ENCODE measurements at regions not wholly inside any gene's neighbourhood (a gene's known extent, or its start where the extent isn't known, plus 50 kb on each side); places are given as distances from the start of the nearest gene placed in this dataset.

- H2AK5ac ChIP-seq (ENCODE audit: low read depth, low read length) = no peak overlapping the region
- no peaks in the 10 kb centered on the region for H4K20me1 ChIP-seq (replicated peaks in 1 of 2; ENCODE audit: control insufficient read depth in 1 of 2, insufficient read depth in 2 of 2, low read length in 2 of 2)
- no peak overlapping the region for H3K56ac ChIP-seq (replicated peaks; ENCODE audit: insufficient read length, low read depth, low read length)
- no peaks in the 10 kb centered on the region for H3K27me3 ChIP-seq (replicated peaks in 1 of 4; ENCODE audit: control insufficient read depth in 3 of 4, extremely low read depth in 1 of 4, insufficient read depth in 3 of 4, low read length in 3 of 4)
- H3K4me2 ChIP-seq (ENCODE audit: insufficient read depth in 1 of 2, low read depth in 2 of 2, low read length in 2 of 2) = no peak overlapping the region
- no peak overlapping the region for H2BK5ac ChIP-seq (ENCODE audit: low read depth, low read length)
- no peaks in the 10 kb centered on the region for H3K79me2 ChIP-seq (ENCODE audit: control insufficient read depth in 1 of 2, insufficient read depth in 2 of 2, low read length in 2 of 2)
- H3K4ac ChIP-seq (replicated peaks; ENCODE audit: insufficient read length, low read depth, low read length) = no peak overlapping the region
- no peak overlapping the region for H4K8ac ChIP-seq (ENCODE audit: extremely low read depth, insufficient read depth, low read length)
- H3K14ac ChIP-seq (ENCODE audit: insufficient read length) = no peak overlapping the region
- H2AFZ ChIP-seq (ENCODE audit: low read length) = no peak overlapping the region
- no peak overlapping the region for H3K27ac ChIP-seq (ENCODE audit: low read depth, low read length)
- no peak overlapping the region for H3K23ac ChIP-seq (ENCODE audit: insufficient read length)
- CTCF ChIA-PET (ENCODE audit: partially characterized antibody) = no interaction called here
- H3K9me3 ChIP-seq (ENCODE audit: insufficient read depth in 2 of 2, low read depth in 1 of 2, low read length in 1 of 2) = no peaks in the 10 kb centered on the region; a peak in 1 of 4 replicates
- DNase-seq (ENCODE audit: low read depth in 1 of 2, low spot score in 2 of 2) (no peak), FAIRE-seq (no peak)
- H3K79me1 ChIP-seq (ENCODE audit: low read depth, low read length) = no peaks in the 10 kb centered on the region
- H2BK12ac ChIP-seq (ENCODE audit: low read depth, low read length) = no peak overlapping the region
- POLR2A ChIA-PET (ENCODE audit: partially characterized antibody) = no interaction called here
- no peak overlapping the region for H2BK120ac ChIP-seq (replicated peaks; ENCODE audit: low read depth, low read length)
- no peak overlapping the region for H2BK20ac ChIP-seq (ENCODE audit: low read length)
- H3K4me3 ChIP-seq (ENCODE audit: extremely low read depth in 1 of 4, insufficient read depth in 2 of 4, low read depth in 3 of 4, low read length in 4 of 4) = no peak overlapping the region
- H3K18ac ChIP-seq (ENCODE audit: extremely low read depth, low read length) = no peak overlapping the region
- no peaks in the 10 kb centered on the region for H3K4me1 ChIP-seq (replicated peaks in 1 of 4; ENCODE audit: control insufficient read depth in 3 of 4, insufficient read depth in 4 of 4, low read length in 3 of 4)
- H2BK15ac ChIP-seq (ENCODE audit: low read length) = no peak overlapping the region
- no peak overlapping the region for H4K5ac ChIP-seq (ENCODE audit: insufficient read length, low read depth, low read length)
- H3K9ac ChIP-seq (replicated peaks in 1 of 4; ENCODE audit: extremely low read depth in 1 of 4, low read depth in 3 of 4, low read length in 3 of 4) = no peak overlapping the region
- H3K36me3 ChIP-seq (ENCODE audit: control insufficient read depth in 2 of 4, insufficient read depth in 4 of 4, low read length in 3 of 4) = no peaks in the 10 kb centered on the region
- no peak overlapping the region for H4K91ac ChIP-seq (replicated peaks; ENCODE audit: insufficient read length, low read length)
- H3K23me2 ChIP-seq (ENCODE audit: low read depth, low read length) = no peaks in the 10 kb centered on the region
- WGBS, 2 experiments (ENCODE audit: extremely low coverage in 1 of 2, insufficient coverage in 1 of 2, insufficient read length in 1 of 2, insufficient replicate concordance in 2 of 2, low coverage in 1 of 2, low lambda C conversion rate in 2 of 2, missing lambda C conversion rate in 1 of 2) = 100% methylated on average over 2 of the region's 2 CpGs; no CpG with 5 or more reads in 1 of the 2 experiments
- TF ChIP-seq KDM4A (IDR thresholded peaks at IDR 0.05; ENCODE audit: low read depth, low read length, severe bottlenecking) = no peak
- no peak for TF ChIP-seq USF2 (IDR thresholded peaks at IDR 0.05; ENCODE audit: low read length)
- TF ChIP-seq ZNF274 (IDR thresholded peaks at IDR 0.05; ENCODE audit: borderline replicate concordance, extremely low read depth, low read length) = no peak
- no peak for TF ChIP-seq EZH2 (IDR thresholded peaks at IDR 0.05; ENCODE audit: low read depth, low read length, severe bottlenecking)
- no peak for TF ChIP-seq EP300 (IDR thresholded peaks at IDR 0.05; ENCODE audit: borderline replicate concordance in 1 of 2, low read depth in 2 of 2, low read length in 2 of 2)
- no peak for TF ChIP-seq SIN3A (conservative IDR thresholded peaks at IDR 0.05 in 1 of 2, IDR thresholded peaks at IDR 0.05 in 1 of 2; ENCODE audit: low read depth in 1 of 2, low read length in 2 of 2)
- no peak for TF ChIP-seq CBX5 (IDR thresholded peaks at IDR 0.05; ENCODE audit: low read depth, low read length)
- no peak for TF ChIP-seq ATF3 (IDR thresholded peaks at IDR 0.05; ENCODE audit: insufficient read depth, low read depth, low read length)
- no peak for TF ChIP-seq SP4 (IDR thresholded peaks at IDR 0.05; ENCODE audit: low read length)
- no peak for TF ChIP-seq GABPA (IDR thresholded peaks at IDR 0.05; ENCODE audit: borderline replicate concordance, insufficient read depth, low read length)
- no peak for TF ChIP-seq TEAD4 (IDR thresholded peaks at IDR 0.05; ENCODE audit: low read depth, low read length)
- no peak for TF ChIP-seq BACH1 (IDR thresholded peaks at IDR 0.05; ENCODE audit: low read length)
- TF ChIP-seq JUND (IDR thresholded peaks at IDR 0.05; ENCODE audit: low read length) = no peak
These were observed 237.2 kb upstream of the CTNND2 start for GRCh38 chr5:12141496-12141895.

Measured in H1 (cell line).